ENCODE measurements at regions not wholly inside any gene's neighbourhood (a gene's known extent, or its start where the extent isn't known, plus 50 kb on each side); places are given as distances from the start of the nearest gene placed in this dataset.

DNA sequence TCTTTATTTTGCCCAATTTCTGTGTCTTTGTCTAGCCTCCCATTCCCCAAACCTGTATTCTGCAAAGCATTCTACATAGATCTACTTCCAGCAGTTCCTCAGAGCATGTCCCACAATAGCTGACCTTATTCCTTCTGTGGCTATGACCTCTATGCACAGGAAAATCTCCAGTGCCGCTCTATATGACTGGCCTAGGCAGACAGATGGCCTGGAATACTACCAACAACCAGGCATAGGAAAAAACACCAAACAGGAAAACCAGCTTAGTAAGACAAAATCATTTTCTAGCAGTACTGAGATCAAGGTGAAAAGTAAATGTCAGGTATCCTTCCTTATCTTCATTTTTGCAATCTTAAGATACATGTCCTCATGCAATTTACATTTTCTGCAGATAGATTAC lies 1115.0 kb downstream of the IGSF11 start:
- no peak for TF ChIP-seq POLR2AphosphoS5 (IDR thresholded peaks at IDR 0.05)
- TF ChIP-seq, protein P1, sequence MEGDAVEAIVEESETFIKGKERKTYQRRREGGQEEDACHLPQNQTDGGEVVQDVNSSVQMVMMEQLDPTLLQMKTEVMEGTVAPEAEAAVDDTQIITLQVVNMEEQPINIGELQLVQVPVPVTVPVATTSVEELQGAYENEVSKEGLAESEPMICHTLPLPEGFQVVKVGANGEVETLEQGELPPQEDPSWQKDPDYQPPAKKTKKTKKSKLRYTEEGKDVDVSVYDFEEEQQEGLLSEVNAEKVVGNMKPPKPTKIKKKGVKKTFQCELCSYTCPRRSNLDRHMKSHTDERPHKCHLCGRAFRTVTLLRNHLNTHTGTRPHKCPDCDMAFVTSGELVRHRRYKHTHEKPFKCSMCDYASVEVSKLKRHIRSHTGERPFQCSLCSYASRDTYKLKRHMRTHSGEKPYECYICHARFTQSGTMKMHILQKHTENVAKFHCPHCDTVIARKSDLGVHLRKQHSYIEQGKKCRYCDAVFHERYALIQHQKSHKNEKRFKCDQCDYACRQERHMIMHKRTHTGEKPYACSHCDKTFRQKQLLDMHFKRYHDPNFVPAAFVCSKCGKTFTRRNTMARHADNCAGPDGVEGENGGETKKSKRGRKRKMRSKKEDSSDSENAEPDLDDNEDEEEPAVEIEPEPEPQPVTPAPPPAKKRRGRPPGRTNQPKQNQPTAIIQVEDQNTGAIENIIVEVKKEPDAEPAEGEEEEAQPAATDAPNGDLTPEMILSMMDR (IDR thresholded peaks at IDR 0.05): no peak
- no peak for TF ChIP-seq POLR2A (IDR thresholded peaks at IDR 0.05)
- DNase-seq (ENCODE audit: low spot score): no peak
- intact Hi-C loops (cut with DNase I): no loop called here
- no peaks in the 10 kb centered on the region for H3K27me3 ChIP-seq (replicated peaks; ENCODE audit: insufficient read depth)
- no peak overlapping the region for H3K4me3 ChIP-seq
- H3K9me3 ChIP-seq: no peaks in the 10 kb centered on the region
- WGBS: 85% methylated on average over 1 of the region's 1 CpG
- no peaks in the 10 kb centered on the region for H3K36me3 ChIP-seq
- no peaks in the 10 kb centered on the region for H3K4me1 ChIP-seq (replicated peaks)
- H3K27ac ChIP-seq: no peak overlapping the region

DNA sequence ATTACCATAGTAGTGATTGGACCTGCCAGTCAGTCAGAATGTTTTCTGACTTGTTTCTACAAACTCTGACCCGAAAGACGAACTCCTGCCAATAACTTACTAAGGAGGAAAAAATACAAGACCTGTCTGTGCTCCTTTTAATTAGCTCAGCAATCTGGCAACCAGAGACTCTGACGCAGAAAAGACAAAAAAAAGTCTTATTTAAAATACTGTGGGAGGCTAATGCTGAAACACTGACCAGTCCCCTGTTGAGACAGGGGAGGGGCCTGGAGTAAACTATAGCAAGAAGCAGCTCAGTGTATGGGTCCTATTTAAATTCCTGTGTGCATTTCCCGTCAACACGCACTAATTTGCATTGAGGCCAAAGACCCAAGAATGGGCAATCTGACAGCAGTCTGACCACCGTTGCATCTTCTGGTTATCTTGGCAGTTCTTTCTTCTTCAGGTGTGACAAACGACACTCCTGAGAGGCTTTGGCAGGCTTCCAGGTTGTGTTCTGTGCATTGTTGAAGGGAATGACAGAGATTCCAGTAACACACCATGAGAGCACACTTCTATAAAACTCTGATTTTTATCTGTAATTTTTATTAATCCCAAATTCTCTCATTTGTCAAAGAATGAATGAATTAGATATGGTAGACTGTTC lies 1114.3 kb downstream of the IGSF11 start:
- DNase-seq (ENCODE audit: low spot score): no peak
- Histone ChIP-seq H3K27me3 (replicated peaks; ENCODE audit: insufficient read depth) (no peaks in the 10 kb centered on the region), H3K4me1 (replicated peaks) (no peaks in the 10 kb centered on the region), H3K36me3 (no peaks in the 10 kb centered on the region), H3K9me3 (no peaks in the 10 kb centered on the region), H3K27ac (no peak overlapping the region), H3K4me3 (no peak overlapping the region)
- 42% methylated on average over 7 of the region's 7 CpGs for WGBS
- intact Hi-C loops (cut with DNase I): no loop called here
- TF ChIP-seq, protein P1 (IDR thresholded peaks at IDR 0.05): no peak
- TF ChIP-seq POLR2A (IDR thresholded peaks at IDR 0.05) (no peak), POLR2AphosphoS5 (IDR thresholded peaks at IDR 0.05) (no peak)

DNA sequence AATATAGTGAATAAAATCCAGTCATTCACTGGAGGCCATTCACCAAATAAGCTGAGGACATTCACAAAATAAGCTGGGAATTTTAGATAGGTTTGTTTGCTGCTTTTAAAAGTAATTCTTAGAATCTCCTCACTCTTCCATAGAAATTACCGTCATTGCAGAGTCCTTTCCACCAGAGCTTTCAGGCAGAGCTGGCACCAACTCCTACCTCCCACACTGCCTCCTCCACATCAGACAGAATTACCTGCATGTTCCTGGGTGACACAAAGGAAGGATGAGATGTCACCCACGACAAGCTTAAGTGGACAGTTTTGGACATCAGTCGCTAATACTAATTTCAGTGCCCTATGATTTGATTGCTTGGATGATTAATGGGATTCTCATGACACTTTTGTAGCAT lies 1113.2 kb downstream of the IGSF11 start:
- H3K36me3 ChIP-seq: no peaks in the 10 kb centered on the region
- TF ChIP-seq POLR2AphosphoS5 (IDR thresholded peaks at IDR 0.05) (no peak), POLR2A (IDR thresholded peaks at IDR 0.05) (no peak)
- TF ChIP-seq, protein P1 (IDR thresholded peaks at IDR 0.05): no peak
- 61% methylated on average over 3 of the region's 3 CpGs for WGBS

DNA sequence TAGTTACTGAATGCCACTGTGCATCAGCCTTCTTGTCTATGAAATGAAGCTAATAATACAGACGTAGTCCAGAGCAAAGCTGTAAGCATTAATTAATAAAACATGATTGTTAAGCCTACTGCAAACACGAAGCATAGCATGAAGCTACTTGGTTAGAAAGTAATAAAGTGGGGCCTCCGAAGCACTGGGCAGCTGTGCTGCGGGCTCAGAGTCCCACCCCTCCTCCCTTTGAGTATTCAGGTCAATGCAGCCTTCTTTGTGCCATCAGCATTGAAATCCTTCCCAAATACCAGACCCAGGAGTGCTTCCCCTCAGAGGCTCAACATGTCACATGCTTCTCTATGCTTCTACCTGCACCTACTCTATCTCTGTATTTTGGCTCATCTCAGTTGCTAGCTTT lies 1112.6 kb downstream of the IGSF11 start:
- intact Hi-C loops (cut with DNase I): no loop called here
- TF ChIP-seq POLR2AphosphoS5 (IDR thresholded peaks at IDR 0.05): no peak
- Histone ChIP-seq H3K36me3 (no peaks in the 10 kb centered on the region), H3K4me1 (replicated peaks) (no peaks in the 10 kb centered on the region), H3K27ac (no peak overlapping the region), H3K27me3 (replicated peaks; ENCODE audit: insufficient read depth) (no peaks in the 10 kb centered on the region), H3K4me3 (no peak overlapping the region), H3K9me3 (no peaks in the 10 kb centered on the region)
- DNase-seq (ENCODE audit: low spot score): no peak
- 59% methylated on average over 4 of the region's 4 CpGs for WGBS

More for the DNA sequence above, 1113.2 kb downstream of the IGSF11 start:
- Histone ChIP-seq H3K27ac (no peak overlapping the region), H3K4me3 (no peak overlapping the region), H3K9me3 (no peaks in the 10 kb centered on the region), H3K4me1 (replicated peaks) (no peaks in the 10 kb centered on the region), H3K27me3 (replicated peaks; ENCODE audit: insufficient read depth) (no peaks in the 10 kb centered on the region)
- intact Hi-C loops (cut with DNase I): no loop called here
- no peak for DNase-seq (ENCODE audit: low spot score)

DNA sequence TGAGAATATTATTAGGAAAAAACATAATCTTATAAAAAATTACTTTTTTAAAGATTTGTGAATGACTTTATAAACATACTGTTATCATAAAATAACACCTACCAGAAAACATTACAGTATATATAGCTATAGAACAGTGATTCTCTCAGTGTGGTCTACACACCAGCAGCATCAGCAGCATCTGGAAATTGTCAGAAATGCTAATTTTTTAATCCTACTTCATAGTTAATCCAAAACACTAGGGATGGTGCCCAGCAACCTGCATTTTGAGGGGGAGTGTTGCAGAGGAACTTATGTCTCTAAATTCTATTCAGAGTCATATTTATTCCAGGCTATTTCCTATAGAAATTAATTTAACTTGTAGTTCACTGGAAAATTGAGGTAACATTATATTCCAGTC lies 1107.8 kb downstream of the IGSF11 start:
- no peak overlapping the region for H3K27ac ChIP-seq
- H3K9me3 ChIP-seq: no peaks in the 10 kb centered on the region
- TF ChIP-seq, protein P1 (IDR thresholded peaks at IDR 0.05): no peak
- TF ChIP-seq POLR2AphosphoS5 (IDR thresholded peaks at IDR 0.05): no peak
- no peak for TF ChIP-seq POLR2A (IDR thresholded peaks at IDR 0.05)
- DNase-seq (ENCODE audit: low spot score): no peak
- H3K4me1 ChIP-seq (replicated peaks): no peaks in the 10 kb centered on the region
- H3K27me3 ChIP-seq (replicated peaks; ENCODE audit: insufficient read depth): no peaks in the 10 kb centered on the region
- intact Hi-C loops (cut with DNase I): no loop called here
- no peaks in the 10 kb centered on the region for H3K36me3 ChIP-seq
- H3K4me3 ChIP-seq: no peak overlapping the region

Measured in prostate gland (tissue), 2 donors.